Smooth muscle cell of the brain vasculature (primary cell): ENCODE measurements at regions not wholly inside any gene's neighbourhood (a gene's known extent, or its start where the extent isn't known, plus 50 kb on each side); places are given as distances from the start of the nearest gene placed in this dataset.

Source experiments
- DNase-seq: peaks from one replicate; pipeline ENCODE4 v3.0.0-alpha.2; 2012; ENCODE audit warnings: low read depth, low spot score

DNA sequence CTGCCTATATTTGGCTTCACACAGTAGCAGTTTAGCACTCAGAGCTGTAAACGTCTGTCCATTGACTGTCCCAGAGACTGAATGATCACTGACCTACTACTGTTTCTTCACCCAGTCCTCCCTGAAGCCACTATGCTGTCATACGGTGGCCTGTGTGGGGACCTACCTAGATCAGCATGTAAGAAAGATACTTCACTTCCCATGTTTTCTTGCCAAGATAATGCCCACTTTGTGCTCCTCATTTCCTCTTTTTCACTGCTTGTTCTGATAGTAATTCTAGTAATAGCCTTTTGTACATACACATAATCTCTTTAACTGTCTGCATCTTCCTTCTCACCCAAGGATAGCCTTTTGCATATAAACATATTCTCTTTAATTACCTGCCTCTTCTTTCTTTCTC lies 109.9 kb upstream of the TIAM2 start:
- DNase-seq, result no peak

GRCh38 chr6:154886016-154886415 lies 109.1 kb upstream of the TIAM2 start:
- DNase-seq, result no peak

DNA sequence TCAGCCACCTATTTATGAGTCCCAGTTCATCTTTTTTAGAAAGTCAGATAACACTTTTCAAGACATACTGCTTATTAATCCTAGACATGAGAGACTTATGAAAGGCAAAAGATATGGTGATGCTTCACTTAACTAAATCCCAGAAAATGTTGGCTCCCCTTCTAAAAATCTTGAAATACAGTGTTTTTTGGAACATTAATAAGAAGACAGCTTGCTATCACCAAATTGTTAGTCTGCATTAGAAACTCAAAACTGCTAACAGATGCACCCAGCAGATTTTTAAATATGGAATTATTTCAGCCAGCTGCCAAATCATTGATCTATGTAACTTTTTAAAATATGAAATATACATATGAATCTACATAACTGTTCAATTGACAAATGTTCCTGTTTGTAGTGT lies 108.6 kb upstream of the TIAM2 start:
- no peak for DNase-seq

DNA sequence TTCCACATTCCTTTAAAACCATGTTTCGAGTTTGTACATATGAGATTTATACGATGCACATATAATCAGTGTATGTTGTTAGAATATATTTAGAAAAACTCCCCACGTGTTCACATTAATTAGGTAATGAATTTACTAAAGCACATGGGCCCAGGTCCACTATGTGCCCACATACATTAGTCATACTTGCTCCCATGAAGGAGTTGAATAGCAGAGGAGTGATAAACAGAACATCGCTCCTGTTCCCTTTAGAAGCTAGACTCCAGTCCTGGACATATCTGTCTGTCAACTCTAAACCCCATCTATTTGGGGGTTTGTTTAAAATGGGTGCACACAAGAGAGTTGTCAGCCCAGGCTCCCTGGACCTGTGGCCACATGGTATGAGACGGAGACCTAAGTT lies 108.1 kb upstream of the TIAM2 start:
- no peak for DNase-seq

GRCh38 chr6:154888421-154889295 lies 106.5 kb upstream of the TIAM2 start:
- no peak for DNase-seq

- no peak for DNase-seq
Measured at GRCh38 chr6:154890874-154891273, 104.2 kb upstream of the TIAM2 start.

DNA sequence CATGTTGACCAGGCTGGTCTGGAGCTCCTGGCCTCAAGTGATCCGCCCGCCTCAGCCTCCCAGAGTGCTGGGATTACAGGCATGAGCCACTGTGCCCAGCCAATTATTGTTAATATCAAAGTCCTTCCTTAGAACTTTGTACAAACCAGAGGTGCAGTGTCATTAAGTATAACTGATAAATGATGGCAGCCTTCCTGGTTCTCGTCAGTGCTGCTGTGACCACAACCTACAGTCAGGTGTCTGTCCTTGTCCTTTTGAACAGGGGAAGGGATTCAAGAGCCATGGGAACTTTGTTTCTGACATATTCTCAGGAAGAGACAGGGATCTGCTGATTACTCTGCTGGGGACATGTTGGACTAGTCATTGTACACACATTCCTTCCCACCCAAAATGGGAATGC lies 103.2 kb upstream of the TIAM2 start:
- DNase-seq, result no peak

GRCh38 chr6:154893917-154894316 lies 101.2 kb upstream of the TIAM2 start:
- DNase-seq, result no peak

DNA sequence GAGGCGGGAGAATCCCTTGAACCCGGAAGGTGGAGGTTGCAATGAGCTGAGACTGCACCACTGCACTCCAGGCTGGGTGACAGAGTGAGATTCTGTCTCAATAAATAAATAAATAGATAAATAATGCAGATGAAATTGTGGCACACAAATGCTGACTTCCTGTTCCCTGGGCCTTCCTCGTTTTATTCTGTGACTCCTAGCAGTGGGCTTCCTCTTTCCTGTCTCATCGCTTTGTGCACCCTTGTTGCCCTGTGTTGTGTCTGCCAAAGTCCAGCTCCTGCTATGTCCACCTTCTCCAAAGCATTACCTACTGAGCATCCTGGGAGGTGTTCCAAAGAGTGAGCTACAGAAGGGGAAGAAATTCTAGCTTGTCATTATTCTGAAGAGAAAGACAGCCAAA lies 100.2 kb upstream of the TIAM2 start:
- DNase-seq, result no peak

- no peak for DNase-seq
Measured at GRCh38 chr6:154895841-154896240, 99.3 kb upstream of the TIAM2 start.

- DNase-seq, result no peak
Measured at GRCh38 chr6:154898821-154899220, 96.3 kb upstream of the TIAM2 start.

- DNase-seq, result no peak
Measured at GRCh38 chr6:154899824-154900463, 95.2 kb upstream of the TIAM2 start.

DNA sequence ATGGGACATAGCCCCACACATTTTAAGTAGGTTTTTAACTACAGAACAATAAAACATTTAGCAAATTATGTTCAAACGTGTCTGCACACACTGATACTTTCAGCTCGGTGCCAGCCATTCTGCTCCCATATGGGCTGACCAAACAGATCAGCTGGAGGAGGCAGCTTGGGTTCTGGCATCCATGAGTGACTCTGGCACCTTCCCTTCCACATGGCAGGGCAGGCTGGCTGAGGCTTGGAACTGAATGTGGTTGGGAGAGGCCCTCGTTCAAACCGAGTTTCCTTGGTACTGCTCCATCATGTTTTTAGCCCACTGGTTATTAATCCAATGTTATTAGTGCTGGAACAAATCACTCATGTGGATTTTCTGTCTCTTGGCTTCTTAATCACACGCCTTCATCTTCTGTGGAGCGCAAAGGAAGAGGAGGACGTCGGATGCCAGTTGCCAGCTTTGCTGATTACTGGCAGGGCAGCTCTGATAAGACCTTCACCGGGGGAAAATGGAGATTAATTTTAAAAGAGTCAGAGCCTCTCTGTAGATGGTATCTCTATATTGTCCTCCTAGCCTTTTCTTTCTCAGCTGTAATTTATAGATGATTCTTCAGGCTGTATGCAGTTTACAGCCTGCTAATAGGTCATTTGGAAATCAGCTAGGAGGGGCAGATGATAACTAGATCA lies 93.1 kb upstream of the TIAM2 start:
- DNase-seq, result no peak

- no peak for DNase-seq
Measured at GRCh38 chr6:154907291-154907690, 87.8 kb upstream of the TIAM2 start.

DNA sequence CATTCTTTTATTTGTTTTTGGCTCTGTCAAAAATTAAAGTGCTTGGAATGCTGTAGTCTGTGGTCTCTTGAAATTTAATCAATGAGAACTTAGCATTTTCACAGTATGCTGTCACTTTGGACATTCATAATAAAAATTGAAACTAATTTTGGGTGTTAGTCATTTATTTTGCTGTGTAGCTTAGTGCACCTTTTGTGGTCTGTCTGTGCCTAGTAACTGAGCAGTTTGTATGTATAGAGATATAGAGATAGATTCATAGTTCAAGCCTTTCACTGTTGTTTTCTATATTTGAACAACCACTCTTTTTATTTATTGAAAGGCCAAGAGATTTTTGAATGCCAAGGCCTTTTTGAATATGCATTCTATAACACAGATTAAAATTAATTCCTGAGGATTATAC lies 86.4 kb upstream of the TIAM2 start:
- no peak for DNase-seq

- no peak for DNase-seq
Measured at GRCh38 chr6:154909311-154909710, 85.8 kb upstream of the TIAM2 start.

DNA sequence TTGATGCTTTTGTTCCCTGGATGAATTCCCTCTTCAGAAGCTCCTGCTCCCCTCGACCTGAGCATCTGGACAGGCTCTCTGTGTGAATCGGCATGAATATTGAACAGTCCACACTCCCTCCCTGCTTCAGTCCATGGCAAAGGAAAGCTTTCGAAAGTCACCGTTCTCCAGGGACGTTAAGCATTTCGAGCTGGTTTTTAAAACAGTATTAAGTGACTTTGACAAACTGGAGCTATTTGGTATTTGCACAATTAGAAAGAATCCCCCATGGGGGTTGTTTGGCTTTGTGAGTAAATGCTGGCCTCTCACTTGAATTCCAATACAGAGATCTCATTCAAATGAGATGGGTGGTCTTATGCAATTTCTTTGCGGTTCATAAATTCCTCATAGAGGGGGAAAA lies 85.3 kb upstream of the TIAM2 start:
- DNase-seq, result no peak

GRCh38 chr6:154914288-154914687 lies 80.8 kb upstream of the TIAM2 start:
- DNase-seq, result no peak

DNA sequence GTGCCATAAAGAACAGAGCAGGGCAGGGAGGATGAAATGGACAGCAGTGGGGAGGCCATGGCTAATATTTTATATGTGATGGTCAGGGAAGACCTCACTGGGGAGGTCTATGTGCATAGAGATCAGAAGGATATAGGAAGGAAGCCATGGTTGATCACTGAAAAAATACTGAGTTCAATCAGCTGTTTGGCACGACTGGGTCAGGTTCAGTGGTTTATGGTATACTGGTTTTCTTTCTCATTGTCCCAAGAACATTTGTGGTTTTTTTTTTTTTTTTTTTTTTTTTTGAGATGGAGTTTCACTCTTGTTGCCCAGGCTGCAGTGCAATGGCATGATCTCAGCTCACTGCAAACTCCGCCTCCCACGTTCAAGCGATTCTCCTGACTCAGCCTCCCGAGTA lies 78.3 kb upstream of the TIAM2 start:
- no peak for DNase-seq

DNA sequence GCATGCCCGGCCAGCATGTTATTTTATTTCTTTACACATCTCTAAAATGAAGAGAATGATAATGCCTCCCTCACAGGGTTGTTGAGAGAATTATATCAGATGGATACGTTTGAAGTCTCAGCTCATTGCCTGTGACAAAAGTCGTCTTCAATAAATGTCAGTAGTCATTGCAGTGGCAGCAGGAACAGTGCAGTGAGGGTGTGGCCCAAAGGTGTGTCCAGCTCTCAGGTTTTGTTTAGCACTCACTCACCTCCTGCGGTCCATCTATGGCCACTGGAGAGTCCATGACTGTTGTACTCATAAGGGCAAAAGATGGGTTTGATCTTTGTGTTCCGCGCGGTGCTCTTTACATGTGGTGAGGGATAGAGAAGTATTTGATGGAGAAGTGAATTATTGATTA lies 77.2 kb upstream of the TIAM2 start:
- no peak for DNase-seq

GRCh38 chr6:154919806-154920205 lies 75.3 kb upstream of the TIAM2 start:
- no peak for DNase-seq

DNA sequence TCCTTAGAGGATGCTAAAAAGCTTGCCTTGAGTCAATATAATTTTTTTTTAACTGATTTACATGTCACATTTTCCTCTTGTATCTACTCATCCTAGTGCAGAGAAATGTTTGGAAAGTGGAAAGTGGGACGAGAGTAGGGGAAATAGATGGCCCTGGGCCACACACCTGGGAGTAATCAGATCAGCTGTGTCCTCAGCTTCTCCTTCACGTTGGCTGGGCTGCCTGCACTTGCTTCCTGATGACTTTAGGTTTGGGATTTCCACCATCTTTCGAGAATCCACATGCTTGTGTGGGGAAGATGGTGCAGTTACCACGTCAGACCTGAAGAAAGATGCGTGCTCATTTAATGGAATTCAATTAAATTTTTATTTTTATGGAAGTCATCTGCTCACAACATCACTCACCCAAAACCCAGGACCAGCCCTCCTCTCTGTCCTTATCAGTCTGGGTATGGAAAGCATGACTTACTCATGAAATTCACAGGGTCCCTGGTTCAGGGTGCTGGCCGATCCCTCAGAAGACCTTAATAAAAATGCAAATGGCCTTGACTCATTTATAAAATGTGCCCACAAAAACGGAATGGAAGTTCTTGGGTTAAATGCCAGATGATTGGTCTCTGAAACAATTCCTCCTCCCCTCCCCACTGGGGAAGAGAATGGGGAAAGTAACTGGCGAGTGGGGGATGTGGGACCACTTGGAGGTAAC lies 74.5 kb upstream of the TIAM2 start:
- no peak for DNase-seq
